A549 (cell line): ENCODE measurements at regions not wholly inside any gene's neighbourhood (a gene's known extent, or its start where the extent isn't known, plus 50 kb on each side); places are given as distances from the start of the nearest gene placed in this dataset.

ENCODE experiments used
- ATAC-seq, 2 experiments: fragments of 200-7000 bp in 1 of 2; fragments of >200 bp in 1 of 2; cut with Nextera tagmentation in 1 of 2; cut with Tn5 transposase in 1 of 2; 3 replicates each; pipeline versions ENCODE4 v1.8.0 to v1.9.1; 2018 to 2020; ENCODE audit warnings: mild to moderate bottlenecking in 1 of 2, moderate library complexity in 1 of 2
- CTCF ChIA-PET: fragments of 300-600 bp; sonication (Branson Sonifier 250); formaldehyde crosslinking; extraction: SDS; loops from one replicate; lab custom pipeline; 2021; ENCODE audit warnings: antibody characterized with exemption, inconsistent platforms; lab: Yijun Ruan, JAX
- POLR2A ChIA-PET: fragments of 350-600 bp; formaldehyde crosslinking; extraction: SDS; loops from one replicate; lab custom pipeline; 2021; ENCODE audit warnings: antibody characterized with exemption, inconsistent platforms; lab: Yijun Ruan, JAX
- DNase-seq, 2 experiments: peaks; one replicate each; pipeline versions ENCODE4 v3.0.0 to v3.0.0-alpha.2; 2011 to 2016; ENCODE audit warnings: low read depth in 1 of 2, low spot score in 1 of 2
- FAIRE-seq: peaks from 2 replicates; lab custom pipeline; 2011; peaks lifted over from hg19 to GRCh38; lab: Jason Lieb, UNC
- H3K27ac ChIP-seq, 2 experiments: fragments of >200 bp; sonication (Bioruptor Twin); formaldehyde crosslinking; 3 replicates each; pipeline ENCODE4 v1.5.1; 2016 to 2017
- H3K4me1 ChIP-seq: fragments of >200 bp; sonication (Bioruptor Twin); formaldehyde crosslinking; 3 replicates; pipeline ENCODE4 v1.6.1; 2016
- H3K4me2 ChIP-seq: fragments of >200 bp; sonication (Bioruptor Twin); formaldehyde crosslinking; 3 replicates; pipeline ENCODE4 v1.6.1; 2016
- H3K4me3 ChIP-seq: fragments of >200 bp; sonication (Bioruptor Twin); formaldehyde crosslinking; 3 replicates; pipeline ENCODE4 v1.5.1; 2016
- H3K9me3 ChIP-seq: fragments of >200 bp; sonication (Bioruptor Twin); formaldehyde crosslinking; 3 replicates; pipeline ENCODE4 v1.6.1; 2016
- BHLHE40 ChIP-seq: IDR thresholded peaks from 2 replicates; pipeline ENCODE4 v1.6.1; 2012; ENCODE audit warnings: low read depth, low read length, inconsistent platforms
- CHD4 ChIP-seq: fragments of 200-600 bp; sonication (generic); IDR thresholded peaks from 2 replicates; pipeline ENCODE4 v1.6.1; 2016; ENCODE audit warnings: antibody characterized with exemption, mild to moderate bottlenecking, borderline replicate concordance
- EHF ChIP-seq: fragments of 250-450 bp; sonication (Bioruptor Pico); IDR thresholded peaks from 2 replicates; pipeline ENCODE4 v1.5.0; 2020; ENCODE audit warnings: mild to moderate bottlenecking
- HOXB5 ChIP-seq: fragments of 250-450 bp; sonication (Bioruptor Pico); IDR thresholded peaks from 2 replicates; pipeline ENCODE4 v1.5.0; 2020; ENCODE audit warnings: mild to moderate bottlenecking, moderate library complexity
- JUNB ChIP-seq: fragments of >200 bp; sonication (Bioruptor Twin); formaldehyde crosslinking; IDR thresholded peaks from 2 replicates; pipeline ENCODE4 v1.6.1; 2016
- KDM1A ChIP-seq: fragments of 200-600 bp; sonication (generic); IDR thresholded peaks from 2 replicates; pipeline ENCODE4 v1.6.1; 2016; ENCODE audit warnings: low read depth, mild to moderate bottlenecking
- KDM5A ChIP-seq: fragments of 200-600 bp; sonication (generic); IDR thresholded peaks from 2 replicates; pipeline ENCODE4 v1.6.1; 2016; ENCODE audit warnings: antibody characterized with exemption, mild to moderate bottlenecking
- MAFK ChIP-seq: fragments of 450-650 bp; IDR thresholded peaks from 2 replicates; pipeline ENCODE4 v1.6.1; 2014; ENCODE audit not compliant: partially characterized antibody
- MYC ChIP-seq: IDR thresholded peaks from 2 replicates; pipeline ENCODE4 v1.6.1; 2012; ENCODE audit warnings: mild to moderate bottlenecking, inconsistent platforms, low read length, improper control_type of control experiment, borderline replicate concordance
- NPAS2 ChIP-seq: fragments of 250-450 bp; sonication (Bioruptor Pico); IDR thresholded peaks from 2 replicates; pipeline ENCODE4 v1.8.0; 2022; ENCODE audit warnings: mild to moderate bottlenecking, moderate library complexity, borderline replicate concordance
- PHF8 ChIP-seq: fragments of 200-600 bp; sonication (generic); IDR thresholded peaks from 2 replicates; pipeline ENCODE4 v1.6.1; 2016; ENCODE audit warnings: low read depth, mild to moderate bottlenecking, antibody characterized with exemption, moderate library complexity, borderline replicate concordance
- POLR2A ChIP-seq: IDR thresholded peaks from 2 replicates; pipeline ENCODE4 v1.6.1; 2012; ENCODE audit warnings: mild to moderate bottlenecking, low read length
- RAD21 ChIP-seq, 2 experiments: fragments of >200 bp in 1 of 2; sonication (Bioruptor Twin) in 1 of 2; formaldehyde crosslinking in 1 of 2; IDR thresholded peaks in 1 of 2; conservative IDR thresholded peaks in 1 of 2; 2 replicates in 1 of 2; 3 replicates in 1 of 2; pipeline ENCODE4 v1.6.1; 2012 to 2018; ENCODE audit warnings: inconsistent platforms in 1 of 2
- RCOR1 ChIP-seq: fragments of 150-350 bp; IDR thresholded peaks from 2 replicates; pipeline ENCODE4 v1.6.1; 2014; ENCODE audit warnings: antibody characterized with exemption, low read length, low read depth
- TFCP2L1 ChIP-seq: fragments of 250-450 bp; sonication (Bioruptor Pico); IDR thresholded peaks from 2 replicates; pipeline ENCODE4 v1.5.0; 2021; ENCODE audit warnings: mild to moderate bottlenecking
- ZSCAN20 ChIP-seq: fragments of 250-450 bp; sonication (Bioruptor Pico); IDR thresholded peaks from 2 replicates; pipeline ENCODE4 v1.8.0; 2022; ENCODE audit warnings: mild to moderate bottlenecking, moderate library complexity
- WGBS: methylation state at CpG from one replicate; pipeline ENCODE4 v1.1.6; 2017; ENCODE audit errors: missing lambda C conversion rate; 5-methylcytosine and 5-hydroxymethylcytosine counted together
- TF ChIP-seq, protein P1 (sequence below): fragments of >200 bp; sonication (Bioruptor Twin); formaldehyde crosslinking; IDR thresholded peaks from 3 replicates; pipeline ENCODE4 v1.5.1; 2016
- TF ChIP-seq, protein P2 (sequence below): IDR thresholded peaks from 2 replicates; pipeline ENCODE4 v1.6.1; 2012

DNA sequence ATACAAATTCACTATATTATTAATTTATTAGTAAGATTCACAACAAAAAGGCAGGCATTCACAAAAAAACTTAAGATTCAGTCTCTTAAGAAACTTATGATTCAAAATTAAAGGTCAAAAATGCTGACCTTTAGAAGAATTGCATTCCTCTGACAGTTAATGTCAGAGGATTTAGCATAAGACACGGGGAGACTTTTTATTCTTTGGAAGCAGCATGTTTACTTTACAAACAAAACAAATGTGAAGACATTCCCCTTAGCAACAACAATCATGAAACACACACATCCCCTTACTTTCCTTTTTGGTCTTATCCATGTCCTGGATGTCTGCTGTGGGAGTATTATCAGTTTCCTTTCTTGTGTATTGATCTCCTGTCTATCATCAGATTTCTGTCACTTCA lies 117.1 kb downstream of the RAD51AP2 start:
- DNase-seq = no peak
- H3K9me3 ChIP-seq = no peaks in the 10 kb centered on the region
- TF ChIP-seq KDM5A (no peak), TFCP2L1 (no peak), MAFK (no peak), POLR2A (no peak), ZSCAN20 (CRISPR knock-in tag) (no peak), PHF8 (no peak), CHD4 (no peak), EHF (CRISPR knock-in tag) (no peak)
- no peak overlapping the region for H3K27ac ChIP-seq
- no peak overlapping the region for H3K4me2 ChIP-seq
- 0% methylated on average over 1 of the region's 1 CpG for WGBS
- no peaks in the 10 kb centered on the region for H3K4me1 ChIP-seq
- no peak overlapping the region for H3K4me3 ChIP-seq
- no peak for ATAC-seq
- POLR2A ChIA-PET = no interaction called here
- CTCF ChIA-PET = no interaction called here
- peak; percentile 49 for FAIRE-seq

DNA sequence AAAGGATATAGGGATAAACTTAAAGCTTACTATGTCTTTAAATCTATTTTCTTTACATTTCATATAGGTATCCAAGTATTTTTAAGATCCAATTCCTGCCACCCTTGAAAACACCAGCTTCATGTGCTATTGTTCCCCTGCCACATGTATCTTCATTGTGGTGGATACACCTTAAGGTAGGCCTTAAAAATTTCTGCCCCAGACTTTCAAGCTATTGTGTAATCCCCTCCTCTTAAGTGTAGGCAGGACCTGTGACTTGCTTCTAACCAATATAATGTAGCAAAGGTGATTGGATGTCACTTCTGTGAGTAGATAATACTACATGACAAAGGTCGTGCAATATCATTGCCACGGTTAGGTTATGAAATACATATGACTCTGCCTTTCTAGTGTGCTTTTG lies 119.5 kb downstream of the RAD51AP2 start:
- H3K27ac ChIP-seq = no peak overlapping the region
- POLR2A ChIA-PET = no interaction called here
- WGBS = 52% methylated on average over 2 of the region's 2 CpGs
- H3K9me3 ChIP-seq = no peaks in the 10 kb centered on the region
- FAIRE-seq (no peak), ATAC-seq (no peak), DNase-seq (no peak)
- CTCF ChIA-PET = interaction anchor here (0.9 kb wide), 1 partner anchor 152 kb away, joined by 3 read pairs; no protein-coding TSS in a partner anchor
- no peak overlapping the region for H3K4me2 ChIP-seq
- H3K4me1 ChIP-seq = no peaks in the 10 kb centered on the region
- no peak overlapping the region for H3K4me3 ChIP-seq
- TF ChIP-seq RCOR1 = no peak
- TF ChIP-seq, protein P1, sequence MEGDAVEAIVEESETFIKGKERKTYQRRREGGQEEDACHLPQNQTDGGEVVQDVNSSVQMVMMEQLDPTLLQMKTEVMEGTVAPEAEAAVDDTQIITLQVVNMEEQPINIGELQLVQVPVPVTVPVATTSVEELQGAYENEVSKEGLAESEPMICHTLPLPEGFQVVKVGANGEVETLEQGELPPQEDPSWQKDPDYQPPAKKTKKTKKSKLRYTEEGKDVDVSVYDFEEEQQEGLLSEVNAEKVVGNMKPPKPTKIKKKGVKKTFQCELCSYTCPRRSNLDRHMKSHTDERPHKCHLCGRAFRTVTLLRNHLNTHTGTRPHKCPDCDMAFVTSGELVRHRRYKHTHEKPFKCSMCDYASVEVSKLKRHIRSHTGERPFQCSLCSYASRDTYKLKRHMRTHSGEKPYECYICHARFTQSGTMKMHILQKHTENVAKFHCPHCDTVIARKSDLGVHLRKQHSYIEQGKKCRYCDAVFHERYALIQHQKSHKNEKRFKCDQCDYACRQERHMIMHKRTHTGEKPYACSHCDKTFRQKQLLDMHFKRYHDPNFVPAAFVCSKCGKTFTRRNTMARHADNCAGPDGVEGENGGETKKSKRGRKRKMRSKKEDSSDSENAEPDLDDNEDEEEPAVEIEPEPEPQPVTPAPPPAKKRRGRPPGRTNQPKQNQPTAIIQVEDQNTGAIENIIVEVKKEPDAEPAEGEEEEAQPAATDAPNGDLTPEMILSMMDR = no peak
- TF ChIP-seq, protein P2, sequence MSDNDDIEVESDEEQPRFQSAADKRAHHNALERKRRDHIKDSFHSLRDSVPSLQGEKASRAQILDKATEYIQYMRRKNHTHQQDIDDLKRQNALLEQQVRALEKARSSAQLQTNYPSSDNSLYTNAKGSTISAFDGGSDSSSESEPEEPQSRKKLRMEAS = no peak
- no peak for TF ChIP-seq MAFK
- TF ChIP-seq KDM1A = no peak
- no peak for TF ChIP-seq JUNB
- TF ChIP-seq NPAS2 (CRISPR knock-in tag) = no peak

DNA sequence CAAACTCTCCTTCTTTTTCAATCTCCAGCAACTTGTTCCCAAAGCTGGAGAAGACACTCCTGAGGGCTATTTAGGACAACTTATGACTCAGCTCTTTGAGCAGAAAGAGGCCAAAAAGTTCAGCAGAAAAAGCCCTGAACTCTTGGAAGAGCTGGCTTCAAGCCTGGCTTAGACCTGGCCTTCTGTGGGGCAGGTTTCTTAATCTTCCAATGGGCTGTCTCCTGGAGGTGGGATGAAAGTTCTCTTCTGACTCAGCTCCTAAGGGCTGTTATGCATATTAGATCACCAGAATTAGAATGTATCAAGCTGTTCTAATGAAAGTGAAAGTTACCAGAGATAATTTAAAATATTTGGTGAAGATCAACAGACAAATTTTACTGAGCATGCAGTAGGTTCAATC lies 129.4 kb downstream of the RAD51AP2 start:
- Histone ChIP-seq H3K27ac (no peak overlapping the region), H3K4me3 (no peak overlapping the region), H3K9me3 (0 out of 3 replicates have a peak, but pooled peaks cover 2% of the 10 kb centered on the region), H3K4me1 (no peaks in the 10 kb centered on the region), H3K4me2 (no peak overlapping the region)
- TF ChIP-seq HOXB5 (CRISPR knock-in tag) (no peak), MYC (no peak)
- ChIA-PET CTCF (interaction anchor here (1.5 kb wide), 1 partner anchor 50 kb away, joined by 3 read pairs; no protein-coding TSS in a partner anchor), POLR2A (no interaction called here)
- no peak for FAIRE-seq
- no peak for ATAC-seq
- no peak for DNase-seq

DNA sequence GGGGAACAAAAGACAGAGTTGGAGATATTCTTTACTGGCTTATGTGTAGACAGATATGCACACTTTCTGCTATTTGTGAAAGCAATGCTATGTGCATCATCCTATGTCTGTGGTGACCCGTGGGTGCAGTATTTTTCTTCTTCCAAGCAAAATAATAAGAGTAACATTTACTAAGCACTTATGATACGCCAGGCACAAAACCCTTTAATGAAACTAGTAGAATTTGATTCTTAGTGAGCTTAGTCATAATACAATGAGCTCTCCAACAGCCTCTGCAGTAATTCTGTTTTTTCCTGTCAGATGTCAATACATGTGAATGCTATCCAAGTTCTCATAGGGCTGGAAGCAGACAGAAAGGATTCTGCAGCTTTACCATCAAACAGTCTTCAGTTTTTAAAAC lies 130.6 kb downstream of the RAD51AP2 start:
- Histone ChIP-seq H3K27ac (no peak overlapping the region), H3K4me3 (no peak overlapping the region), H3K4me2 (no peak overlapping the region), H3K4me1 (no peaks in the 10 kb centered on the region), H3K9me3 (0 out of 3 replicates have a peak, but pooled peaks cover 2% of the 10 kb centered on the region)
- ChIA-PET POLR2A (no interaction called here), CTCF (no interaction called here)
- DNase-seq (no peak), FAIRE-seq (no peak), ATAC-seq (no peak)
- WGBS = 3% methylated on average over 2 of the region's 2 CpGs
- TF ChIP-seq KDM5A = no peak
- no peak for TF ChIP-seq RAD21 (conservative IDR thresholded peaks at IDR 0.05 in 1 of 2, IDR thresholded peaks at IDR 0.05 in 1 of 2)
- no peak for TF ChIP-seq BHLHE40
